Liver (tissue), 8 donors: ENCODE measurements at regions not wholly inside any gene's neighbourhood (a gene's known extent, or its start where the extent isn't known, plus 50 kb on each side); places are given as distances from the start of the nearest gene placed in this dataset.
"Not testable (repeated sequence)": the region's sequence is repeated elsewhere in the genome, so short reads cannot be mapped to it uniquely, and the experiment has no call there.

Experiments
- DNase-seq: peaks from one replicate; pipeline ENCODE4 v3.0.0-alpha.2; 2017; ENCODE audit warnings: low spot score
- H3K27ac ChIP-seq, 2 donors: one replicate each; pipeline ENCODE4 v1.7.0; 2013; ENCODE audit warnings: inconsistent platforms in 2 of 2, low read length in 2 of 2, control low read depth in 1 of 2, low read depth in 1 of 2, mild to moderate bottlenecking in 1 of 2
- H3K27me3 ChIP-seq, 4 donors: one replicate each; pipeline versions ENCODE4 v1.6.1 to v1.7.0; 2013; ENCODE audit warnings: low read length in 3 of 4, inconsistent platforms in 1 of 4, mild to moderate bottlenecking in 1 of 4, moderate library complexity in 1 of 4; ENCODE audit not compliant: control insufficient read depth in 4 of 4, insufficient read depth in 4 of 4
- H3K36me3 ChIP-seq, 4 donors: one replicate each; pipeline versions ENCODE4 v1.6.1 to v1.7.0; 2013; ENCODE audit warnings: low read length in 3 of 4, mild to moderate bottlenecking in 3 of 4, low read depth in 1 of 4, moderate library complexity in 1 of 4; ENCODE audit not compliant: control insufficient read depth in 4 of 4, insufficient read depth in 3 of 4
- H3K4me1 ChIP-seq, 4 donors: one replicate each; pipeline versions ENCODE4 v1.6.1 to v1.7.0; 2013; ENCODE audit warnings: low read length in 3 of 4, mild to moderate bottlenecking in 3 of 4, moderate library complexity in 1 of 4; ENCODE audit not compliant: control insufficient read depth in 4 of 4, insufficient read depth in 4 of 4
- H3K4me3 ChIP-seq, 3 donors: one replicate each; pipeline versions ENCODE4 v1.6.1 to v1.7.0; 2013; ENCODE audit warnings: low read length in 3 of 3, control low read depth in 1 of 3, low read depth in 1 of 3, mild to moderate bottlenecking in 1 of 3
- H3K9ac ChIP-seq, 2 donors: one replicate each; pipeline ENCODE4 v1.7.0; 2013; ENCODE audit warnings: low read length in 2 of 2, mild to moderate bottlenecking in 2 of 2, moderate library complexity in 2 of 2, control low read depth in 1 of 2, low read depth in 1 of 2
- H3K9me3 ChIP-seq, 4 donors: one replicate each; pipeline versions ENCODE4 v1.6.1 to v1.7.0; 2013; ENCODE audit warnings: low read length in 3 of 4; ENCODE audit not compliant: control insufficient read depth in 4 of 4
- CTCF ChIP-seq: fragments of 150-350 bp; IDR thresholded peaks from 2 replicates; pipeline ENCODE4 v1.5.1; 2017; ENCODE audit warnings: improper control_type of control experiment, low read depth, low read length; ENCODE audit not compliant: missing input control
- RAD21 ChIP-seq, 2 donors: IDR thresholded peaks; 2 replicates each; pipeline ENCODE4 v1.6.1; 2016; ENCODE audit warnings: antibody characterized with exemption in 2 of 2, mild to moderate bottlenecking in 2 of 2
- WGBS: extraction: QIAGEN DNeasy Blood & Tissue Kit; methylation state at CpG from one replicate; pipeline ENCODE4 v1.1.7; 2013; 5-methylcytosine and 5-hydroxymethylcytosine counted together
- donor health status: healthy.
- donor health status: healthy.
- donor health status: healthy.
- donor health status: healthy.
- donor health status: healthy.

GRCh38 chrY:11151724-11152123 is 1549.3 kb upstream of the USP9Y start:
- not testable (repeated sequence) for H3K27ac ChIP-seq
- 81% methylated on average over 2 of the region's 2 CpGs for WGBS

DNA sequence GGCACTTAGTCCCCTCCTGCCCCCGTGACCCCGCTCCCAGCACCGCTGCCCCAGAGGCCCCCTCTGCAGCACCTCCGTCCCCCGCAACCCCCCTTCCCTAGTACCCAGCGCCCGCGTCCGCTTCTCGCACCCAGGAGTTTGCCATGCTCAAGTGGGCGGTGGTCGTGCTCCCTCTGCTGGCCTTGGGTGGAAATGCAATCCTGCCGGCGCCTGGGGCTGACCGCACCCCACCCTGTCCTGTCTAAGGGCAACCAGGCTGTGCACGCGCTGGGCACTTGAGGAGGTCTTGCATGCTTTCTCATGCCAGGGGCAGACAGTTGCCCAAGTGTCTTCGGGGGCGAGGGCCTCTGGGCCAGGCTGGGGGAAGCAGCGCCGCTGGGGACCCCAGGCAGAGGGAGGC is 1544.9 kb upstream of the USP9Y start:
- not testable (repeated sequence) for H3K9me3 ChIP-seq, H3K4me3 ChIP-seq, H3K36me3 ChIP-seq, H3K27me3 ChIP-seq, H3K27ac ChIP-seq, H3K4me1 ChIP-seq, H3K9ac ChIP-seq, DNase-seq
- peak in 1 of 2 donors; percentile 55 for TF ChIP-seq RAD21 (IDR thresholded peaks at IDR 0.05)
- peak; percentile 19 for TF ChIP-seq CTCF
- WGBS, result 34% methylated on average over 20 of the region's 21 CpGs

More at GRCh38 chrY:11151724-11152123, 1549.3 kb upstream of the USP9Y start:
- not testable (repeated sequence) for H3K36me3 ChIP-seq, H3K4me3 ChIP-seq, H3K9me3 ChIP-seq, H3K4me1 ChIP-seq, H3K9ac ChIP-seq, DNase-seq, H3K27me3 ChIP-seq

- not testable (repeated sequence) for H3K27me3 ChIP-seq, H3K36me3 ChIP-seq, H3K4me3 ChIP-seq, H3K4me1 ChIP-seq, H3K27ac ChIP-seq, H3K9me3 ChIP-seq, H3K9ac ChIP-seq, DNase-seq
- 92% methylated on average over 10 of the region's 11 CpGs for WGBS
Observed at GRCh38 chrY:11156846-11157245, 1544.2 kb upstream of the USP9Y start.

DNA sequence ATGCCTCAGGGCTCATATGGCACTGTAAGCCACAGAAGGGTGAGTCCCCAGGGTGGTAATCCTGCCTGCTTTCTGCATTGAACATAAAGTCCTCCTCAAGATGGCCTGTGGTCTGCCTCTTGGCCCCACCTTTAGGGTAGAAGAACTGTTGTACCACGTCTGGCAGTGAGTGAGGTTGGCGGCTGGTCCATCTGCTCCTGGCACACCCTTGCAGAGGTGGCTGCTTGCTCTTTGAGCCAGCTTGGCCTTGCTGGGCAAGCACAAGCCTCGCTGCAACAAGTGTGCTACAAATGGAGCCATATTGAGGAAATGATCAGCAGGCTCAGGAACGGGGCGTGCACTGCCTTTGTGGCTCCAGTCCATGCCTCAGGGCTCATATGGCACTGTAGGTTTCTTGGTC is 1524.0 kb upstream of the USP9Y start:
- 87% methylated on average over 5 of the region's 5 CpGs for WGBS
- not testable (repeated sequence) for H3K36me3 ChIP-seq, H3K9me3 ChIP-seq, H3K27ac ChIP-seq, H3K9ac ChIP-seq, DNase-seq, H3K4me1 ChIP-seq, H3K4me3 ChIP-seq, H3K27me3 ChIP-seq

DNA sequence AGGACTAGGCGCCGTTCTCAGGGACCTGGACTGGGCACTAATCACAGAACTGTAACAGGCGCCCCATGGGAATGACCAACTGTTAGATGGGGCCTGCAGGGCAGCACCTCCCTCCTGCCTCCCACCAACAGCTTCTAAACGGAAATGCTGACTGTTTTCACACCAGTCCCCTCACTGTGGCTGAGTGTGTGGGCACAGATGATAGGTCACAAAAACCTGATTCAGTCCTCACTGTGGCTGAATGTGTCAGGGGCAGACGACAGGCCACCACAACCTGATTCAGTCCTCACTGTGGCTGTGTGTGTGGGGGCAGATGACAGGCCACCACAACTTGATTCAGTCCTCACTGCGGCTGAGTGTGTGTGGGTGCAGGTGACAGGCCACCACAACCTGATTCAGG is 1499.9 kb upstream of the USP9Y start:
- not testable (repeated sequence) for H3K36me3 ChIP-seq, H3K9me3 ChIP-seq, DNase-seq, H3K9ac ChIP-seq, H3K27me3 ChIP-seq, H3K4me1 ChIP-seq, H3K27ac ChIP-seq, H3K4me3 ChIP-seq
- 85% methylated on average over 6 of the region's 6 CpGs for WGBS
